Fibroblast of lung (primary cell): ENCODE measurements at regions not wholly inside any gene's neighbourhood (a gene's known extent, or its start where the extent isn't known, plus 50 kb on each side); places are given as distances from the start of the nearest gene placed in this dataset.

ENCODE experiments used
- DNase-seq, 2 donors: peaks; one replicate each; pipeline versions ENCODE4 v3.0.0 to v3.0.0-alpha.2; 2010; ENCODE audit warnings: low read depth in 2 of 2
- H2AFZ ChIP-seq: 2 replicates; pipeline ENCODE4 v1.5.1; 2012; ENCODE audit warnings: low read length, control low read depth, inconsistent platforms
- H3K27ac ChIP-seq: 2 replicates; pipeline ENCODE4 v1.5.1; 2011; ENCODE audit warnings: low read length, control low read depth; ENCODE audit not compliant: insufficient read depth
- H3K27me3 ChIP-seq: 2 replicates; pipeline ENCODE4 v1.5.1; 2011; ENCODE audit warnings: mild to moderate bottlenecking, low read length; ENCODE audit not compliant: control insufficient read depth, insufficient read depth
- H3K36me3 ChIP-seq: 2 replicates; pipeline ENCODE4 v1.5.1; 2011; ENCODE audit warnings: low read length; ENCODE audit not compliant: control insufficient read depth, insufficient read depth
- H3K4me1 ChIP-seq: 2 replicates; pipeline ENCODE4 v1.5.1; 2011; ENCODE audit warnings: low read length; ENCODE audit not compliant: control insufficient read depth, insufficient read depth; ENCODE audit errors: extremely low read depth
- H3K4me2 ChIP-seq: 2 replicates; pipeline ENCODE4 v1.5.1; 2011; ENCODE audit warnings: low read length, control low read depth; ENCODE audit not compliant: insufficient read depth; ENCODE audit errors: extremely low read depth
- H3K4me3 ChIP-seq, 4 experiments: fragments of 200-600 bp in 1 of 4; sonication (generic) in 1 of 4; replicated peaks in 1 of 4; 2 replicates each; pipeline ENCODE4 v1.5.1; 2011 to 2016; ENCODE audit warnings: low read length in 4 of 4, low read depth in 3 of 4, mild to moderate bottlenecking in 3 of 4, control low read depth in 2 of 4, inconsistent platforms in 1 of 4, mixed read lengths in 1 of 4; ENCODE audit not compliant: insufficient read depth in 1 of 4; ENCODE audit errors: control extremely low read depth in 1 of 4
- H3K79me2 ChIP-seq: 2 replicates; pipeline ENCODE4 v1.5.1; 2012; ENCODE audit warnings: mild to moderate bottlenecking, low read length, inconsistent platforms; ENCODE audit not compliant: control insufficient read depth, insufficient read depth
- H3K9ac ChIP-seq: 2 replicates; pipeline ENCODE4 v1.5.1; 2011; ENCODE audit warnings: mild to moderate bottlenecking, low read length, control low read depth; ENCODE audit not compliant: insufficient read depth
- H3K9me3 ChIP-seq: 2 replicates; pipeline ENCODE4 v1.5.1; 2012; ENCODE audit warnings: low read depth, low read length; ENCODE audit not compliant: control insufficient read depth, insufficient read depth
- H4K20me1 ChIP-seq: 2 replicates; pipeline ENCODE4 v1.5.1; 2011; ENCODE audit warnings: low read length; ENCODE audit not compliant: control insufficient read depth, insufficient read depth; ENCODE audit errors: extremely low read depth
- CTCF ChIP-seq, 2 donors: IDR thresholded peaks in 1 of 2; conservative IDR thresholded peaks in 1 of 2; 1 replicate in 1 of 2; 2 replicates in 1 of 2; pipeline ENCODE4 v1.5.1; 2011 to 2012; ENCODE audit warnings: low read length in 2 of 2, control low read depth in 1 of 2, inconsistent platforms in 1 of 2, low read depth in 1 of 2, mild to moderate bottlenecking in 1 of 2
- EZH2 ChIP-seq: IDR thresholded peaks from 2 replicates; pipeline ENCODE4 v1.5.1; 2012; ENCODE audit warnings: low read length, control low read depth, mild to moderate bottlenecking; ENCODE audit errors: missing control alignments

GRCh38 chr5:167351316-167351715 lies 940.1 kb upstream of the WWC1 start:
- no peaks in the 10 kb centered on the region for H3K79me2 ChIP-seq
- no peak for DNase-seq
- H3K27me3 ChIP-seq, result no peaks in the 10 kb centered on the region
- H3K36me3 ChIP-seq, result no peaks in the 10 kb centered on the region
- H3K9me3 ChIP-seq, result no peaks in the 10 kb centered on the region
- no peak overlapping the region for H3K27ac ChIP-seq
- H3K4me3 ChIP-seq, result no peak overlapping the region
- H3K4me1 ChIP-seq, result no peaks in the 10 kb centered on the region
- H3K4me2 ChIP-seq, result no peak overlapping the region
- H2AFZ ChIP-seq, result no peak overlapping the region
- TF ChIP-seq CTCF (conservative IDR thresholded peaks at IDR 0.05 in 1 of 2, IDR thresholded peaks at IDR 0.05 in 1 of 2; ENCODE audit: low read depth in 1 of 2, low read length in 2 of 2), result no peak
- TF ChIP-seq EZH2, result no peak
- no peaks in the 10 kb centered on the region for H4K20me1 ChIP-seq
- no peak overlapping the region for H3K9ac ChIP-seq

- Histone ChIP-seq H3K4me3 (no peak overlapping the region), H3K4me1 (no peaks in the 10 kb centered on the region), H3K4me2 (no peak overlapping the region), H3K36me3 (no peaks in the 10 kb centered on the region), H4K20me1 (no peaks in the 10 kb centered on the region), H3K9ac (no peak overlapping the region), H3K9me3 (no peaks in the 10 kb centered on the region), H3K27ac (no peak overlapping the region), H3K27me3 (no peaks in the 10 kb centered on the region), H3K79me2 (no peaks in the 10 kb centered on the region), H2AFZ (no peak overlapping the region)
- peak; percentile 2 to 14 for DNase-seq
- TF ChIP-seq EZH2 (no peak), CTCF (conservative IDR thresholded peaks at IDR 0.05 in 1 of 2, IDR thresholded peaks at IDR 0.05 in 1 of 2; ENCODE audit: low read depth in 1 of 2, low read length in 2 of 2) (no peak)
Measured at GRCh38 chr5:167352801-167353200, 938.6 kb upstream of the WWC1 start.

- Histone ChIP-seq H3K27ac (no peak overlapping the region), H3K79me2 (no peaks in the 10 kb centered on the region), H3K9ac (no peak overlapping the region), H3K27me3 (no peaks in the 10 kb centered on the region), H3K4me3 (no peak overlapping the region), H3K4me2 (no peak overlapping the region), H4K20me1 (no peaks in the 10 kb centered on the region), H3K36me3 (no peaks in the 10 kb centered on the region), H3K4me1 (no peaks in the 10 kb centered on the region), H2AFZ (no peak overlapping the region), H3K9me3 (no peaks in the 10 kb centered on the region)
- DNase-seq, result no peak
- TF ChIP-seq EZH2, result no peak
- no peak for TF ChIP-seq CTCF (conservative IDR thresholded peaks at IDR 0.05 in 1 of 2, IDR thresholded peaks at IDR 0.05 in 1 of 2; ENCODE audit: low read depth in 1 of 2, low read length in 2 of 2)
Measured at GRCh38 chr5:167355346-167355745, 936.1 kb upstream of the WWC1 start.
